ENCODE measurements at regions not wholly inside any gene's neighbourhood (a gene's known extent, or its start where the extent isn't known, plus 50 kb on each side); places are given as distances from the start of the nearest gene placed in this dataset.

GRCh38 chr4:132228676-132229075, 920.4 kb upstream of the PCDH10 start:
- TF ChIP-seq CTCF (IDR thresholded peaks at IDR 0.05) (no peak), POLR2A (IDR thresholded peaks at IDR 0.05) (no peak), POLR2AphosphoS5 (IDR thresholded peaks at IDR 0.05; ENCODE audit: insufficient read depth in 1 of 2, low read depth in 1 of 2) (no peak)
